Psoas muscle (tissue), 7 donors: ENCODE measurements at regions not wholly inside any gene's neighbourhood (a gene's known extent, or its start where the extent isn't known, plus 50 kb on each side); places are given as distances from the start of the nearest gene placed in this dataset.

Experiments
- ATAC-seq, 4 donors: fragments of 200-7000 bp; cut with Tn5 transposase; one replicate each; pipeline ENCODE4 v1.9.1; 2020; ENCODE audit warnings: moderate library complexity in 3 of 4, mild to moderate bottlenecking in 2 of 4
- DNase-seq, 2 donors: peaks; one replicate each; pipeline ENCODE4 v3.0.0-alpha.2; 2020
- H3K27ac ChIP-seq: fragments of 200-600 bp; one replicate; pipeline ENCODE4 v1.8.0; 2022
- H3K27me3 ChIP-seq, 3 donors: fragments of 200-600 bp in 1 of 3; one replicate each; pipeline versions ENCODE4 v1.6.1 to v1.8.0; 2013 to 2022; ENCODE audit warnings: low read length in 2 of 3, mild to moderate bottlenecking in 2 of 3, moderate library complexity in 1 of 3; ENCODE audit not compliant: insufficient read depth in 3 of 3
- H3K36me3 ChIP-seq, 2 donors: fragments of 200-600 bp in 1 of 2; one replicate each; pipeline versions ENCODE4 v1.6.1 to v1.8.0; 2013 to 2022; ENCODE audit warnings: low read depth in 1 of 2, mild to moderate bottlenecking in 1 of 2, moderate library complexity in 1 of 2; ENCODE audit not compliant: insufficient read depth in 1 of 2
- H3K4me1 ChIP-seq: fragments of 200-600 bp; one replicate; pipeline ENCODE4 v1.8.0; 2022
- H3K4me3 ChIP-seq: fragments of 200-600 bp; one replicate; pipeline ENCODE4 v1.8.0; 2022; ENCODE audit warnings: mild to moderate bottlenecking
- H3K9me3 ChIP-seq: fragments of 200-600 bp; one replicate; pipeline ENCODE4 v1.8.0; 2022
- CTCF ChIP-seq: fragments of 200-600 bp; IDR thresholded peaks from one replicate; pipeline ENCODE4 v1.8.0; 2022; ENCODE audit warnings: antibody characterized with exemption
- WGBS, 3 donors: extraction: QIAGEN DNeasy Blood & Tissue Kit; methylation state at CpG; one replicate each; pipeline versions ENCODE4 v1.1.6 to v1.1.7; 2013; 5-methylcytosine and 5-hydroxymethylcytosine counted together
- intact Hi-C, 2 donors: fragments of 100-400 bp; cut with DNase I; formaldehyde crosslinking; loops; one replicate each; pipeline versions ENCODE4 v1.11.0 to v1.14.2; 2022
- donor health status: healthy with polysubstance abuse.
- donor health status: DM: no; HTN: no; CAD: no; lungs with moderate emphysema.
- donor health status: Bipolar disorder and iron deficiency.
- donor health status: healthy.
- donor health status: DM: yes; HTN: yes; CAD: no.
- donor health status: DM: no; HTN: no; CAD: no.
- donor health status: DM: yes; HTN: yes; CAD: no.

- Histone ChIP-seq H3K27me3 (no peaks in the 10 kb centered on the region), H3K27ac (no peak overlapping the region), H3K4me1 (no peaks in the 10 kb centered on the region), H3K4me3 (no peak overlapping the region), H3K9me3 (no peaks in the 10 kb centered on the region), H3K36me3 (no peaks in the 10 kb centered on the region)
- ATAC-seq (no peak), DNase-seq (no peak)
- intact Hi-C loops, result no loop called here
- TF ChIP-seq CTCF, result no peak
- WGBS, 3 donors, result 69 to 75% (median 73%) methylated on average over 2 of the region's 2 CpGs
Measured at GRCh38 chr5:87605663-87606062, 192.9 kb upstream of the CCNH start.

- 82 to 91% (median 84%) methylated on average over 2 of the region's 2 CpGs for WGBS, 3 donors
- Histone ChIP-seq H3K27ac (no peak overlapping the region), H3K36me3 (no peaks in the 10 kb centered on the region), H3K4me3 (no peak overlapping the region), H3K27me3 (no peaks in the 10 kb centered on the region), H3K9me3 (no peaks in the 10 kb centered on the region), H3K4me1 (no peaks in the 10 kb centered on the region)
- TF ChIP-seq CTCF, result no peak
- DNase-seq, result no peak
- ATAC-seq, result no peak
- intact Hi-C loops, result no loop called here
Measured at GRCh38 chr5:87599778-87600177, 187.0 kb upstream of the CCNH start.

- Histone ChIP-seq H3K36me3 (no peaks in the 10 kb centered on the region), H3K9me3 (no peaks in the 10 kb centered on the region), H3K27ac (no peak overlapping the region), H3K4me1 (no peaks in the 10 kb centered on the region), H3K27me3 (no peaks in the 10 kb centered on the region), H3K4me3 (no peak overlapping the region)
- 76 to 86% (median 77%) methylated on average over 1 of the region's 1 CpG for WGBS, 3 donors
- DNase-seq (no peak), ATAC-seq (no peak)
- intact Hi-C loops, result no loop called here
- TF ChIP-seq CTCF, result no peak
Measured at GRCh38 chr5:87598460-87598859, 185.7 kb upstream of the CCNH start.

- ATAC-seq, result no peak
- H3K36me3 ChIP-seq, result no peaks in the 10 kb centered on the region
- no peaks in the 10 kb centered on the region for H3K4me1 ChIP-seq
- H3K4me3 ChIP-seq, result no peak overlapping the region
- intact Hi-C loops, result no loop called here
- no peak for TF ChIP-seq CTCF
- H3K9me3 ChIP-seq, result no peaks in the 10 kb centered on the region
- no peaks in the 10 kb centered on the region for H3K27me3 ChIP-seq
- no peak for DNase-seq
- H3K27ac ChIP-seq, result no peak overlapping the region
- WGBS, 3 donors, result 72 to 82% (median 74%) methylated on average over 1 of the region's 1 CpG
Measured at GRCh38 chr5:87594566-87594965, 181.8 kb upstream of the CCNH start.

- H3K4me3 ChIP-seq, result no peak overlapping the region
- no peaks in the 10 kb centered on the region for H3K36me3 ChIP-seq
- H3K4me1 ChIP-seq, result no peaks in the 10 kb centered on the region
- TF ChIP-seq CTCF, result no peak
- H3K27ac ChIP-seq, result no peak overlapping the region
- intact Hi-C loops, result no loop called here
- ATAC-seq, result no peak
- H3K9me3 ChIP-seq, result no peaks in the 10 kb centered on the region
- H3K27me3 ChIP-seq, result no peaks in the 10 kb centered on the region
- DNase-seq, result no peak
- WGBS, 3 donors, result 67 to 79% (median 72%) methylated on average over 2 of the region's 2 CpGs
Measured at GRCh38 chr5:87589587-87589986, 176.9 kb upstream of the CCNH start.
